ENCODE measurements at regions not wholly inside any gene's neighbourhood (a gene's known extent, or its start where the extent isn't known, plus 50 kb on each side); places are given as distances from the start of the nearest gene placed in this dataset.

DNA sequence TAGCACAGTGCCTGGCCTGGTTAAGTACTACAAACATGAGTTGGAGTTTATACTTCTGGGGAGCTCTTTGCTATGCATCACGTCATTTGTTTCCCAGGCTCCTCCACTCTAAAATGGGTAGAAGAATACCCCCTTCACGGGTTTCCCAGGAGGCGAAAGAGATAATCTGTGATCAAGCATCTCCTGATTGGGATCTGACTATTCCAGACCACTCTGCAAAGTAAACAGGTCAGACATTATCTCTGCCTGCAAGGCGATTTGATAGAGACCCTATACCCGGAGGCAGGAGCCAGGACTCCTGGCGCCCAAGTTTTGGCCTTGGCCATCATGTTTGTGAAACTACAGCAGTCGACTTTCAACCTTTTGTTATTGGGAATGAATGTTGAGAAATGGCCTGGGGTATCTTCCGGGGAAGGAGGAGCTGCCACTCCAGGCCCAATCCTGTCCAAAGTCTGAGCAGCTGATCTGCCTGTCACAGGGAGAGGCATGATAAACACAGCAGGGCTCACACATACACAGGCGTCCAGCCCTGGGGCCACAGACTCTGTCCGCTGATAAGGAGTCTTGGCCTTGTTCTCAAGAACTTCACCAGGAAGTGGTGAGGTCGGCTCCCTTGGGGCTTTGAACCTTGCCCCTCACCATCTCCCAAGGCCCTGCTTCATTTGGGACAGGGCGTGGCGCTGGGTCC is 199.9 kb downstream of the MAF start:
- Histone ChIP-seq H3K27me3 (ENCODE audit: low read length) (no peaks in the 10 kb centered on the region), H3K27ac (ENCODE audit: low read length) (no peak overlapping the region)

DNA sequence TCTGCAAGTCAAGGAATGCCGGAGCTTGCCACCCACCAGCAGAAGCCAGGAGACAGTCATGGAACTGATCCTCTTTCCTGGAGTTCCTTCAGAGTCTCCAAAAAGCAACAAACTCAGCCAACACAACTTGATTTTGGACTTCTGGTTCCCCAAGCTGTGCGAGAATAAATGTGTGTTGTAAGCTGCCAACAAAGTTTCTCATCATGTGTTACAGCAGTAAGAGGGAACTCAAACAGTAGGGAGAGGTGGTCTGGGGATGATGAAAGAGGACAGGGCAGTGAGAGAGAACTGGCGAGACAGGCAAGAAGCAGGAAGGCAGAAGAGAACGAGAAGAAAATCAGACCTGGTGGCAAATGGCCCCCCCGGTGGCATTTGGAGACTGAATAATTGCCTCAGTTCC is 204.9 kb downstream of the MAF start:
- Histone ChIP-seq H3K4me3 (ENCODE audit: low read length) (no peak overlapping the region), H3K9me2 (replicated peaks; ENCODE audit: insufficient read depth, low read length) (no peaks in the 10 kb centered on the region), H3K4me2 (ENCODE audit: low read depth, low read length, poor library complexity, severe bottlenecking) (no peak overlapping the region), H3K79me2 (ENCODE audit: low read length) (no peaks in the 10 kb centered on the region), H3K27me3 (ENCODE audit: low read length) (no peaks in the 10 kb centered on the region), H3K27ac (ENCODE audit: low read length) (no peak overlapping the region), H3K9me3 (ENCODE audit: low read length) (no peaks in the 10 kb centered on the region), H3K36me3 (ENCODE audit: insufficient read depth, low read length) (no peaks in the 10 kb centered on the region), H2AFZ (ENCODE audit: low read length) (no peak overlapping the region), H4K20me1 (ENCODE audit: insufficient read depth, low read depth, low read length) (no peaks in the 10 kb centered on the region), H3K9ac (ENCODE audit: low read length) (no peak overlapping the region), H3K4me1 (ENCODE audit: low read length) (no peaks in the 10 kb centered on the region)
- DNase-seq = no peak

More for the DNA sequence above, 199.9 kb downstream of the MAF start:
- no peaks in the 10 kb centered on the region for H3K79me2 ChIP-seq (ENCODE audit: low read length)
- H2AFZ ChIP-seq (ENCODE audit: low read length) = no peak overlapping the region
- no peak overlapping the region for H3K4me3 ChIP-seq (ENCODE audit: low read length)
- H3K4me1 ChIP-seq (ENCODE audit: low read length) = no peaks in the 10 kb centered on the region
- no peak overlapping the region for H3K4me2 ChIP-seq (ENCODE audit: low read depth, low read length, poor library complexity, severe bottlenecking)
- H4K20me1 ChIP-seq (ENCODE audit: insufficient read depth, low read depth, low read length) = no peaks in the 10 kb centered on the region
- no peaks in the 10 kb centered on the region for H3K9me2 ChIP-seq (replicated peaks; ENCODE audit: insufficient read depth, low read length)
- no peaks in the 10 kb centered on the region for H3K36me3 ChIP-seq (ENCODE audit: insufficient read depth, low read length)
- DNase-seq = no peak
- no peak overlapping the region for H3K9ac ChIP-seq (ENCODE audit: low read length)
- no peaks in the 10 kb centered on the region for H3K9me3 ChIP-seq (ENCODE audit: low read length)

DNA sequence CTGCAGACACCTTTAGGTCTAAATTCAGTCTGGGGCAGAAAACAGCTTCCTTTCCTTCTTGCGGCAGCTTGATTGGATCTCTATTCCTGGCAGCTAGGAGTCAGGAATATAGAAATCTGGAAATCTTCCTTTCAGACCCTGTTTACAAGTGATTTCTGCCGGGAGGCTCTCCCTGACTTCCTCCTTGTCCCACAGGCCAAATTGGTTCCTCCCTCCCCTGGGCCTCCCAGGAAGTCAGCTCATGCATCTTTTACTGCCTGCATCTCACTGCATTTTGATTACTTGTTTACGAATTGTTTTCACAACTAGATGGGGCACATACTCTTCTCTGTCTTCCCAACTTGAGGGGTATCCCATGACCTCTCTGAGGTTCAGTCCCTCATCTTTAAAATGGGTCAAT is 206.3 kb downstream of the MAF start:
- Histone ChIP-seq H3K9me2 (replicated peaks; ENCODE audit: insufficient read depth, low read length) (no peaks in the 10 kb centered on the region), H3K36me3 (ENCODE audit: insufficient read depth, low read length) (no peaks in the 10 kb centered on the region), H3K4me3 (ENCODE audit: low read length) (no peak overlapping the region), H3K27me3 (ENCODE audit: low read length) (no peaks in the 10 kb centered on the region), H3K9me3 (ENCODE audit: low read length) (no peaks in the 10 kb centered on the region), H3K79me2 (ENCODE audit: low read length) (no peaks in the 10 kb centered on the region), H3K27ac (ENCODE audit: low read length) (no peak overlapping the region), H3K9ac (ENCODE audit: low read length) (no peak overlapping the region), H3K4me1 (ENCODE audit: low read length) (no peaks in the 10 kb centered on the region), H2AFZ (ENCODE audit: low read length) (no peak overlapping the region), H3K4me2 (ENCODE audit: low read depth, low read length, poor library complexity, severe bottlenecking) (no peak overlapping the region), H4K20me1 (ENCODE audit: insufficient read depth, low read depth, low read length) (no peaks in the 10 kb centered on the region)
- no peak for DNase-seq

DNA sequence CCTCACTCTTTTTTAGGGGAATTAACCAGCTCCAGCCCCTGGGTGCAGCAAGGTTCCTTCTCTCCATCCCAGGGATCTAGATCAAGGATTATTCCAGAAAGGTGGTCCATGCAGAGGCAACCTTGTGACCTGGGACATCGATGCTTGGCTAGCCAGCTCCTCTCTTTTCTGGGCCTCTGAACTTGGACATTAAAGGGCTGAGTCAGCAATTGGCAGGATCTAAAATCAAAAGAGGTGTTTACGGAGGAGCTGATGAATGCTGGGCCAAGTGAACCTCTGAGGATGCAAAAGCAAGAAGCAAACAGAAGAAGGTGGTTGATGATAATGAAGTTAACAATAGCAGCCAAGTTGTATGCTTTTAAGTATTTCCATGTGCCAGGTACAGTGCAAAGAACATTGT is 207.0 kb downstream of the MAF start:
- H3K9me3 ChIP-seq (ENCODE audit: low read length) = no peaks in the 10 kb centered on the region
- H3K36me3 ChIP-seq (ENCODE audit: insufficient read depth, low read length) = no peaks in the 10 kb centered on the region
- no peak overlapping the region for H3K4me2 ChIP-seq (ENCODE audit: low read depth, low read length, poor library complexity, severe bottlenecking)
- H3K4me3 ChIP-seq (ENCODE audit: low read length) = no peak overlapping the region
- H3K79me2 ChIP-seq (ENCODE audit: low read length) = no peaks in the 10 kb centered on the region
- H2AFZ ChIP-seq (ENCODE audit: low read length) = no peak overlapping the region
- no peaks in the 10 kb centered on the region for H3K9me2 ChIP-seq (replicated peaks; ENCODE audit: insufficient read depth, low read length)
- H3K4me1 ChIP-seq (ENCODE audit: low read length) = no peaks in the 10 kb centered on the region
- H4K20me1 ChIP-seq (ENCODE audit: insufficient read depth, low read depth, low read length) = no peaks in the 10 kb centered on the region
- no peak for DNase-seq
- H3K27me3 ChIP-seq (ENCODE audit: low read length) = no peaks in the 10 kb centered on the region
- no peak overlapping the region for H3K27ac ChIP-seq (ENCODE audit: low read length)
- H3K9ac ChIP-seq (ENCODE audit: low read length) = no peak overlapping the region

DNA sequence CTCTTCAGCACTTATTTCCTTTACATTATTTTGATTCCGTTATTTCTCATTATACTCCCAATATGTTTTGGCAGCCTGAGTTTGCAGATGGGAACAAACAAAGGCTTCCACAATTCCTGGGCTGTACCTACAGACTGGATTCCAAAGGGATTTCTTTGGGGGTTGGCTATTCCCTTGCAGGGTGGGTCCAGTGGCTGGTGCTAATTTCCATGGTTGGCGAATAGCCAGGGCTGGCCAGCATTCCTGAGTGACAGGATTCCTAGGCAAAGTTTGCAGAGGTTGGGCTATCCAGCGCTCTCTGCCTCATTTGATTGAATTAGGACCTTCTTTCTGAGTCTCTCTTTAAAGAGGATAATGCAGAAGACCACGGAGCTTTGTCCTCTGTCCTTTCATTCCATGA is 207.4 kb downstream of the MAF start:
- no peaks in the 10 kb centered on the region for H3K36me3 ChIP-seq (ENCODE audit: insufficient read depth, low read length)
- H2AFZ ChIP-seq (ENCODE audit: low read length) = no peak overlapping the region
- no peaks in the 10 kb centered on the region for H3K79me2 ChIP-seq (ENCODE audit: low read length)
- no peaks in the 10 kb centered on the region for H3K9me3 ChIP-seq (ENCODE audit: low read length)
- H3K27me3 ChIP-seq (ENCODE audit: low read length) = no peaks in the 10 kb centered on the region
- H3K4me3 ChIP-seq (ENCODE audit: low read length) = no peak overlapping the region
- H3K9ac ChIP-seq (ENCODE audit: low read length) = no peak overlapping the region
- DNase-seq = no peak
- H3K9me2 ChIP-seq (replicated peaks; ENCODE audit: insufficient read depth, low read length) = no peaks in the 10 kb centered on the region
- H4K20me1 ChIP-seq (ENCODE audit: insufficient read depth, low read depth, low read length) = no peaks in the 10 kb centered on the region
- no peak overlapping the region for H3K4me2 ChIP-seq (ENCODE audit: low read depth, low read length, poor library complexity, severe bottlenecking)
- no peaks in the 10 kb centered on the region for H3K4me1 ChIP-seq (ENCODE audit: low read length)
- H3K27ac ChIP-seq (ENCODE audit: low read length) = no peak overlapping the region

DNA sequence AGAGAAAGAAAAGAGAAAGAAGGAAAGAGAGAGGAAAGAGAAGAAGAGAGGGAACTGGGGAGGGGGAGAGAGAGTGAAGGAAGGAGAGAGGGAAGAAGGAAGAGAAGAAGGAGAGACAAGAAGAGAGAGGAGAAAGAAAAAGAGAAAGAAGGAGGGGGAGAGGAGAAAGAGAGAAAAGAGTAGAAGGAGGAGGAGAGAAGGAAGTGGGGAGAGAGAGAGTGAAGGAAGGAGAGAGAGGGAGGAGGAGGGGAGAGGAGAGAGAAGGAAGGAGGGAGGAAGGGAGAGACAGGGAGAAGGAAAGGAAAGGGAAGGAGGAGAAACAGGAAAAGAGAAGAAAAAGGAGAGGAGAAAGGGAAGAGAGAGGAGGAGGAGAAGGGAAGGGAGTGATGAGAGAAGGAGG is 208.5 kb downstream of the MAF start:
- DNase-seq = no peak
- Histone ChIP-seq H3K9ac (ENCODE audit: low read length) (no peak overlapping the region), H3K27me3 (ENCODE audit: low read length) (no peaks in the 10 kb centered on the region), H4K20me1 (ENCODE audit: insufficient read depth, low read depth, low read length) (no peaks in the 10 kb centered on the region), H3K36me3 (ENCODE audit: insufficient read depth, low read length) (no peaks in the 10 kb centered on the region), H3K79me2 (ENCODE audit: low read length) (no peaks in the 10 kb centered on the region), H3K9me3 (ENCODE audit: low read length) (no peaks in the 10 kb centered on the region), H3K4me3 (ENCODE audit: low read length) (no peak overlapping the region), H3K27ac (ENCODE audit: low read length) (no peak overlapping the region), H2AFZ (ENCODE audit: low read length) (no peak overlapping the region), H3K4me1 (ENCODE audit: low read length) (no peaks in the 10 kb centered on the region), H3K4me2 (ENCODE audit: low read depth, low read length, poor library complexity, severe bottlenecking) (no peak overlapping the region), H3K9me2 (replicated peaks; ENCODE audit: insufficient read depth, low read length) (no peaks in the 10 kb centered on the region)

DNA sequence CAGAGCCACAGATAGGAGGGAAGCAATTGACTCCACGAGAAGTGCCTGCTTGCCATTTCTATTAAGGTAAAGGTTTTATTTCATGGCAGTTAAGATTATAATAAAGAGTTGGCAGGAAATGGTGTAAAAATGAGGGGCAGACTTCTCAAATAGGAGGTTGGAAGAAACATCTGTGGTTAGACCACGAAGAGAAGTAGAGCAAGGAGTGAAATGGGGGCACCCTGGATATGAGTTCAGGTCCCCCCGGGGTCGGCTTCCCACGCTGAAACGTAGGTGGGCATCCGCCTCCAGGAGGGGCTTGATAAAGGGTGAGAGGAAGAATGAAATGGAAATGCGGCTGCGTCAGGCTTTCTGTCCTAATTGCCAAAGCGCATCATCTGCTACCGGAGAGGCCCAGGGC is 209.1 kb downstream of the MAF start:
- H3K4me1 ChIP-seq (ENCODE audit: low read length) = no peaks in the 10 kb centered on the region
- no peak overlapping the region for H3K4me2 ChIP-seq (ENCODE audit: low read depth, low read length, poor library complexity, severe bottlenecking)
- H4K20me1 ChIP-seq (ENCODE audit: insufficient read depth, low read depth, low read length) = no peaks in the 10 kb centered on the region
- no peak overlapping the region for H3K4me3 ChIP-seq (ENCODE audit: low read length)
- no peak overlapping the region for H2AFZ ChIP-seq (ENCODE audit: low read length)
- H3K9me3 ChIP-seq (ENCODE audit: low read length) = no peaks in the 10 kb centered on the region
- no peaks in the 10 kb centered on the region for H3K27me3 ChIP-seq (ENCODE audit: low read length)
- H3K27ac ChIP-seq (ENCODE audit: low read length) = no peak overlapping the region
- no peak overlapping the region for H3K9ac ChIP-seq (ENCODE audit: low read length)
- H3K36me3 ChIP-seq (ENCODE audit: insufficient read depth, low read length) = no peaks in the 10 kb centered on the region
- H3K79me2 ChIP-seq (ENCODE audit: low read length) = no peaks in the 10 kb centered on the region
- no peaks in the 10 kb centered on the region for H3K9me2 ChIP-seq (replicated peaks; ENCODE audit: insufficient read depth, low read length)
- no peak for DNase-seq

DNA sequence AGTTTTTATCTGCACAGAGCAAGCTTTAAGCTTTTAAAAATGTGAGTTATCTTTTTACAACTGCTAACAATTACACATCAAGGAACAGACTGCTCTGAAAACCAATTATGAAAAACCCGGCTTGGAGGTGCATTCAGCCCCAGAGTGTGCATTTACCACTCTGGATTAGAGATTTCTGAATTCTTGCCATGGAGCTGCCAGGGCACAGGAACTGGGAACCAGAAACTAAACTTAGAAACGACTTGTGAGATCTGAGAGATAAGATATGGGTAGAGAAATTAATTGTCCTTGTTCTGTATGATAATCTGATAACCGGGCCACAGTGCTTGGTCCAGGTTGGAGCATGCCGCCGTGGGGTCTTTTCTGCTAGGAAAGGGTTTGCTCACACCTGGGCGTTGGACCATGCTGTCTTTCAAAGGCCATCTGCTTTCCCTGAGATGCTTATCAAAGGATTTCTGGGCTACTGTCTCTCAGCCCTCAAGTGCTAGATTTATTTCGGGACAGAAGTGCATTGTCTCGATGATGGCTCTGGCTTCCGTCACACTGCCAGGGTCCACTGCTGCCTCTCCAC is 210.0 kb downstream of the MAF start:
- Histone ChIP-seq H4K20me1 (ENCODE audit: insufficient read depth, low read depth, low read length) (no peaks in the 10 kb centered on the region), H3K9me3 (ENCODE audit: low read length) (no peaks in the 10 kb centered on the region), H3K36me3 (ENCODE audit: insufficient read depth, low read length) (no peaks in the 10 kb centered on the region), H3K4me2 (ENCODE audit: low read depth, low read length, poor library complexity, severe bottlenecking) (no peak overlapping the region), H3K4me3 (ENCODE audit: low read length) (no peak overlapping the region), H3K9me2 (replicated peaks; ENCODE audit: insufficient read depth, low read length) (no peaks in the 10 kb centered on the region), H3K27me3 (ENCODE audit: low read length) (no peaks in the 10 kb centered on the region), H3K27ac (ENCODE audit: low read length) (no peak overlapping the region), H3K4me1 (ENCODE audit: low read length) (no peaks in the 10 kb centered on the region), H3K79me2 (ENCODE audit: low read length) (no peaks in the 10 kb centered on the region), H2AFZ (ENCODE audit: low read length) (no peak overlapping the region), H3K9ac (ENCODE audit: low read length) (no peak overlapping the region)
- DNase-seq = no peak
